GM23248 (cell line): ENCODE measurements at regions not wholly inside any gene's neighbourhood (a gene's known extent, or its start where the extent isn't known, plus 50 kb on each side); places are given as distances from the start of the nearest gene placed in this dataset.

Experiments
- DNase-seq: peaks from one replicate; pipeline ENCODE4 v3.0.0-alpha.2; 2015
- H2AFZ ChIP-seq: fragments of 200-600 bp; sonication (generic); 2 replicates; pipeline ENCODE4 v1.6.1; 2016; ENCODE audit warnings: antibody characterized with exemption
- H3F3A ChIP-seq: fragments of 200-600 bp; sonication (generic); 2 replicates; pipeline ENCODE4 v1.6.1; 2016; ENCODE audit warnings: mild to moderate bottlenecking, antibody characterized with exemption, mixed run types; ENCODE audit not compliant: insufficient read depth
- H3K27ac ChIP-seq: fragments of 200-600 bp; sonication (generic); 2 replicates; pipeline ENCODE4 v1.5.1; 2016; ENCODE audit warnings: mild to moderate bottlenecking
- H3K27me3 ChIP-seq: fragments of 200-600 bp; sonication (generic); replicated peaks from 2 replicates; pipeline ENCODE4 v1.6.1; 2016; ENCODE audit warnings: mild to moderate bottlenecking; ENCODE audit not compliant: insufficient read depth
- H3K36me3 ChIP-seq: fragments of 200-600 bp; sonication (generic); 2 replicates; pipeline ENCODE4 v1.6.1; 2016; ENCODE audit warnings: low read depth, mild to moderate bottlenecking
- H3K4me1 ChIP-seq: fragments of 200-600 bp; sonication (generic); 2 replicates; pipeline ENCODE4 v1.6.1; 2016; ENCODE audit warnings: mild to moderate bottlenecking; ENCODE audit not compliant: insufficient read depth
- H3K4me2 ChIP-seq: fragments of 200-600 bp; sonication (generic); one replicate; pipeline ENCODE4 v1.6.1; 2016; ENCODE audit warnings: mild to moderate bottlenecking; ENCODE audit not compliant: unreplicated experiment
- H3K4me3 ChIP-seq: fragments of 200-600 bp; sonication (generic); 2 replicates; pipeline ENCODE4 v1.5.1; 2016; ENCODE audit warnings: mild to moderate bottlenecking
- H3K79me2 ChIP-seq: fragments of 200-600 bp; sonication (generic); 2 replicates; pipeline ENCODE4 v1.6.1; 2016; ENCODE audit warnings: mild to moderate bottlenecking; ENCODE audit not compliant: insufficient read depth
- H3K9ac ChIP-seq: fragments of 200-600 bp; sonication (generic); 2 replicates; pipeline ENCODE4 v1.6.1; 2016; ENCODE audit warnings: mild to moderate bottlenecking
- H3K9me2 ChIP-seq: fragments of 200-600 bp; sonication (generic); 2 replicates; pipeline ENCODE4 v1.6.1; 2016; ENCODE audit warnings: mixed run types, mild to moderate bottlenecking, moderate library complexity; ENCODE audit not compliant: insufficient read depth
- H3K9me3 ChIP-seq: fragments of 200-600 bp; sonication (generic); one replicate; pipeline ENCODE4 v1.6.1; 2017; ENCODE audit warnings: low read depth
- H4K20me1 ChIP-seq: fragments of 200-600 bp; sonication (generic); 2 replicates; pipeline ENCODE4 v1.6.0; 2016; ENCODE audit not compliant: insufficient read depth
- EZH2 ChIP-seq: fragments of 200-600 bp; sonication (generic); IDR thresholded peaks from 2 replicates; pipeline ENCODE4 v1.6.1; 2018; ENCODE audit warnings: antibody characterized with exemption, mild to moderate bottlenecking; ENCODE audit not compliant: insufficient read depth, poor library complexity, severe bottlenecking
- EZH2phosphoT487 ChIP-seq: fragments of 200-600 bp; sonication (generic); IDR thresholded peaks from 2 replicates; pipeline ENCODE4 v1.6.1; 2018; ENCODE audit warnings: antibody characterized with exemption, moderate library complexity, mild to moderate bottlenecking, low read depth; ENCODE audit not compliant: insufficient read depth
- WGBS, 2 experiments: methylation state at CpG; one replicate each; pipeline ENCODE4 v1.1.6; 2015 to 2017; ENCODE audit warnings: low lambda C conversion rate in 2 of 2, low coverage in 1 of 2; ENCODE audit errors: missing lambda C conversion rate in 2 of 2; 5-methylcytosine and 5-hydroxymethylcytosine counted together
- in situ Hi-C: fragments of 300-500 bp; cut with MboI; formaldehyde crosslinking; loops from 2 replicates; pipeline ENCODE4 v1.15.0; 2020

DNA sequence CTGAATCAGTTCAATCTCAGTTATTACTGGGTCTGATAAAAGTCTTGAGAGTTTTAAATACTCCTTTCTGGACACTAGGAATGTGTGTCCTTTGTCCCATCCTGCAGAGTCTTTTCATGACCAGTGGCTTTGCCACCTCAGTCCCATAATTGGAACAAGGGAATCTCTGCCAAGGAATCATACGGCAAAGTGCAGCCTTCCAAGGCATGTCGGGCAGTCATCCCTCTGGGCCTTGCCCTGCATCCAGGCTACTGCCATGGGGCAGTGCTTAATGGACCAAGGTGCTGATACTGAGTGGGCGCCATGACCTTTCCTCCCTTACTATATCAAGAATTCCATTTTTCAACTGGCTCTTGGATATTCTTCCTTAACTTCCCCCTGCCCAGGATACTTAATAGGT lies 195.3 kb downstream of the ZC3H11B start:
- no peak for TF ChIP-seq EZH2phosphoT487
- TF ChIP-seq EZH2, result no peak
- H3K9me2 ChIP-seq, result no peaks in the 10 kb centered on the region
- H3K9me3 ChIP-seq, result no peaks in the 10 kb centered on the region
- H3K4me1 ChIP-seq, result 0 out of 2 replicates have a peak, but pooled peaks cover 7% of the 10 kb centered on the region
- H3K4me3 ChIP-seq, result no peak overlapping the region
- no peaks in the 10 kb centered on the region for H3K27me3 ChIP-seq
- in situ Hi-C loops, result no loop called here
- H4K20me1 ChIP-seq, result no peaks in the 10 kb centered on the region
- H3K27ac ChIP-seq, result no peak overlapping the region
- WGBS, 2 experiments, result 81 to 92% methylated on average over 3 of the region's 3 CpGs
- H3K79me2 ChIP-seq, result no peaks in the 10 kb centered on the region
- no peak overlapping the region for H2AFZ ChIP-seq
- no peak overlapping the region for H3K4me2 ChIP-seq
- no peak for DNase-seq
- H3F3A ChIP-seq, result peaks cover 12% of the 10 kb centered on the region
- no peak overlapping the region for H3K9ac ChIP-seq
- no peaks in the 10 kb centered on the region for H3K36me3 ChIP-seq

DNA sequence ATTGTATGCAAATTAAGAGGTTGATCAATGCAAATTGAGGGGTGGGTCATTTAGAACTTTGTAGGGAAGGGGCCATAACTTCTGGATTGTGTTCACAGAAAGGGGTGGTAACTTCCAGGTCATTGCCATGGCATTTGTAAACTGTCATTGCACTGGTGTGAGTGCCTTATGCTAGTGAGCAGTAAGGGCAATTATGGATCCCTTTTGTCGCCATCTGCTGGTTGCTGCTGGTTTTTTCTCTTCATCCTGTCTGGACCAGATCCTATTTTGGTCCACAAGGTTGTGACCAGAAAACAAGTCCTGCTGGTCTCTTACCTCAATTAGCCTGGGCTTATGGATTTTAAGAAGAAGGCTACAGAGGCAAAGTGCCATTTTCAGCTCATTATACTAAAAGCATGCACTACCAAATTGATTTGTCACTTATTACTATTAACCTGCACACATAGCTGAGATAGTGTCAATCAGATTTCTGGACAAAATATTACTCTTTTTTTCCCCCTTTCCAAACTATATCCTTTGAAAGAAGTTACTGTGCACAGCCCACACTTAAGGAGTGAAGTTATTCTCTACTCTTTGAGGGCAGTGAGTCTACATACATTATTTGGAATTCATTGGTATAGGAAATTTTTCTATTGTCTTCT lies 196.2 kb downstream of the ZC3H11B start:
- Histone ChIP-seq H2AFZ (no peak overlapping the region), H3K9me2 (no peaks in the 10 kb centered on the region), H3K27me3 (no peaks in the 10 kb centered on the region), H3K27ac (no peak overlapping the region), H3K9ac (no peak overlapping the region), H3K4me1 (0 out of 2 replicates have a peak, but pooled peaks cover 11% of the 10 kb centered on the region), H3K79me2 (no peaks in the 10 kb centered on the region), H3K4me2 (no peak overlapping the region), H3K9me3 (no peaks in the 10 kb centered on the region), H3K36me3 (no peaks in the 10 kb centered on the region), H3F3A (peaks cover 11% of the 10 kb centered on the region), H3K4me3 (no peak overlapping the region), H4K20me1 (no peaks in the 10 kb centered on the region)
- WGBS, 2 experiments, result 0 to 8% methylated on average over 1 of the region's 1 CpG
- no peak for TF ChIP-seq EZH2
- TF ChIP-seq EZH2phosphoT487, result no peak
- peak; percentile 60 for DNase-seq
- in situ Hi-C loops, result no loop called here

DNA sequence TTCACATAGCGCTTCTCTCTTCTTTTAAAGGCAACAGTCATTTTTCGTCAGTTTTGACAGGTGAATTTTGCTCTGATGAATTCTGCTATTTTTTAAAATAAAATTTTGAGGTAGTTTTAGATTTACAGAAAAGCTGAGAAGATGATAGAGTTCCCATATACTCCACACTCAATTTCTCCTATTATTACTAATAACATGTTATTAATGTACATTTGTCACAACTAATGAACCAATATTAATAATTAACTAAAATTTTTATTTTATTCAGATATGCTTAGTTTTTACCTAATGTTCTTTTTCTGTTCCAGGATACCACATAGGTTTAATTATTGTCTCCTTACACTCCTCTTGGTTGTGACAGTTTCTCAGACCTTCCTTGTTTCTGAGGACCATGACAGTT lies 197.0 kb downstream of the ZC3H11B start:
- 0 out of 2 replicates have a peak, but pooled peaks cover 11% of the 10 kb centered on the region for H3K4me1 ChIP-seq
- no peak overlapping the region for H2AFZ ChIP-seq
- WGBS, 2 experiments, result 92 to 97% methylated on average over 2 of the region's 2 CpGs
- no peak overlapping the region for H3K4me3 ChIP-seq
- no peak overlapping the region for H3K4me2 ChIP-seq
- peaks cover 11% of the 10 kb centered on the region for H3F3A ChIP-seq
- no peak overlapping the region for H3K9ac ChIP-seq
- H3K79me2 ChIP-seq, result no peaks in the 10 kb centered on the region
- H3K36me3 ChIP-seq, result no peaks in the 10 kb centered on the region
- no peaks in the 10 kb centered on the region for H3K27me3 ChIP-seq
- in situ Hi-C loops, result no loop called here
- no peak for TF ChIP-seq EZH2phosphoT487
- TF ChIP-seq EZH2, result no peak
- no peaks in the 10 kb centered on the region for H3K9me2 ChIP-seq
- DNase-seq, result no peak
- no peaks in the 10 kb centered on the region for H4K20me1 ChIP-seq
- H3K9me3 ChIP-seq, result no peaks in the 10 kb centered on the region
- H3K27ac ChIP-seq, result no peak overlapping the region

DNA sequence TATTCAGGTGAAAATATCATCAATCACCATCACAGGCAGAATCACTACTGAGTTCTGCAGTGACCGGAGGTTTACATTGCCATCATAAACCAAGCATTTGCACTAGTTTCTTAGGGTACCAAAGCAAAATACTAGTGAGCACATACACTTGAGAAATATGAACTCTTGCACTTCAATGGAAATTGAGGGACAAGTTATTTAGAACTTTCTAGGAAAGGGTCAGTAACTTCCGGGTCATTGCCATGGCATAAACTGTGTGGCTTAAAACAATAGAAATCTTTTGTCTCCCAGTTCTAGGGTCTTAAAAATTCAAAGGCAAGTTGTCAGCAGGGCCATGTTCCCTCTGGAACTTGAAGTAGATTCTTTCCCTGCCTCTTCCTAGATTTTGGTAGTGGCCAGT lies 197.5 kb downstream of the ZC3H11B start:
- in situ Hi-C loops, result no loop called here
- no peak overlapping the region for H3K4me3 ChIP-seq
- 92 to 100% methylated on average over 2 of the region's 2 CpGs for WGBS, 2 experiments

More for the DNA sequence above, 197.5 kb downstream of the ZC3H11B start:
- H3K9me2 ChIP-seq, result no peaks in the 10 kb centered on the region
- H3K27ac ChIP-seq, result no peak overlapping the region
- H3K36me3 ChIP-seq, result no peaks in the 10 kb centered on the region
- peaks cover 11% of the 10 kb centered on the region for H3F3A ChIP-seq
- no peak for DNase-seq
- 0 out of 2 replicates have a peak, but pooled peaks cover 11% of the 10 kb centered on the region for H3K4me1 ChIP-seq
- no peak overlapping the region for H3K9ac ChIP-seq
- H3K79me2 ChIP-seq, result no peaks in the 10 kb centered on the region
- no peaks in the 10 kb centered on the region for H4K20me1 ChIP-seq
- no peak overlapping the region for H3K4me2 ChIP-seq
- no peaks in the 10 kb centered on the region for H3K9me3 ChIP-seq
- H2AFZ ChIP-seq, result no peak overlapping the region
- H3K27me3 ChIP-seq, result no peaks in the 10 kb centered on the region
- TF ChIP-seq EZH2phosphoT487 (no peak), EZH2 (no peak)
